Sciatic nerve (tissue), 2 donors: ENCODE measurements at regions not wholly inside any gene's neighbourhood (a gene's known extent, or its start where the extent isn't known, plus 50 kb on each side); places are given as distances from the start of the nearest gene placed in this dataset.
"Not testable (repeated sequence)": the region's sequence is repeated elsewhere in the genome, so short reads cannot be mapped to it uniquely, and the experiment has no call there.

Source experiments
- ATAC-seq: fragments of 200-7000 bp; cut with Tn5 transposase; one replicate; pipeline ENCODE4 v1.9.1; 2020; ENCODE audit warnings: mild to moderate bottlenecking, moderate library complexity
- DNase-seq: peaks from one replicate; pipeline ENCODE4 v3.0.0-alpha.2; 2020; ENCODE audit warnings: low spot score
- intact Hi-C: fragments of 100-400 bp; cut with DNase I; formaldehyde crosslinking; loops from one replicate; pipeline ENCODE4 v1.14.2; 2022
- donor health status: DM: no; HTN: no; CAD: no.
- donor health status: DM: no; HTN: no; CAD: no.

DNA sequence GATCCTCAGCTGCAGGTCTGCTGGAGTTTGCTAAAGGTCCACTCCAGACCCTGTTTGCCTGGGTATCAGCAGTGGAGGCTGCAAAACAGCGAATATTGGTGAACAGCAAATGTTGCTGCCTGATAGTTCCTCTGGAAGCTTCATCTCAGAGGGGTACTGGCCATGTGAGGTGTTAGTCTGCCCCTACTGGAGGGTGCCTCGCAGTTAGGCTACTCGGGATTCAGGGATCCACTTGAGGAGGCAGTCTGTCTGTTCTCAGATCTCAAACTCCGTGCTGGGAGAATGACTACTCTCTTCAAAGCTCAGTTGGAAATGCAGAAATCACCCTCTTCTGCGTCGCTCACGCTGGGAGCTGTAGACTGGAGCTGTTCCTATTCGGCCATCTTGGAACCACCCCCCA is 362.7 kb downstream of the ACTR3B start:
- intact Hi-C loops, ATAC-seq, DNase-seq: not testable (repeated sequence)

DNA sequence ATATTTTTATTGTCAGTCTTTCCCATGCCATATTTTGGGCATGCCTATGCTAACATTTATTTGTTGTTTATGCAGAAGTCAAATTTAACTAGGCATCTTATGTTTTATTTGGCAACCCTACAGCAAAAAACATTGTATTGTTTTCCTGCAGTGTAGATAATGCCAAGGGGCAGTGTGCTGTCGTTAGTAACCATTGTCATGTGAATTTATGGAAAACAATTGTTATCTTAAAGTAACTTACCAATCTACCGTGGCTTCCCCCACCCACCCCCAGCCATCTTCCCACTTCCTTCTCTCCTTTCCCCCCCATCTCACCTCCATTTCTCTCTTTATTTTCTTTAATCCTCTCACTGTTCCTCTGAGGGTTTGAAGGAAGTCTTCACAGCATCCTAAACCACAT is 370.5 kb downstream of the ACTR3B start:
- DNase-seq (no peak), ATAC-seq (no peak)
- intact Hi-C loops: loop anchor here (10.0 kb wide), 1 partner anchor 285 kb away; no protein-coding TSS in a partner anchor

DNA sequence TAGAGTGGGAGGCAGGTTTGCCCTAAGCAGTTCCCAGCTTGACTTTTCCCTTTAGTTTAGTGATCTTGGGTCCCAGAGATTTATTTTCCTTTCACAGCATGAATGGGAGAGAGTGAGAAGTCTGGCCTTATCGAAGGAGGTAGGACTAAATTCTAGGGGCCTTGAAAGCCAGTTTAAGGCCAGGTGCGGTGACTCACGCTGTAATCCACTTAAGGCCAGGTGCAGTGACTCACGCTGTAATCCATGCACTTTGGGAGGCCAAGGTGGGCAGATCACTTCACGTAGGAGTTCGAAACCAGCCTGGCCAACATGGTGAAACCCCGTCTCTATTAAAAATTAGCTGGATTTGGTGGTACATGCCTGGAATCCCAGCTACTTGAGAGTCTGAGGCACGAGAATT is 392.2 kb downstream of the ACTR3B start:
- ATAC-seq: no peak
- intact Hi-C loops: no loop called here

DNA sequence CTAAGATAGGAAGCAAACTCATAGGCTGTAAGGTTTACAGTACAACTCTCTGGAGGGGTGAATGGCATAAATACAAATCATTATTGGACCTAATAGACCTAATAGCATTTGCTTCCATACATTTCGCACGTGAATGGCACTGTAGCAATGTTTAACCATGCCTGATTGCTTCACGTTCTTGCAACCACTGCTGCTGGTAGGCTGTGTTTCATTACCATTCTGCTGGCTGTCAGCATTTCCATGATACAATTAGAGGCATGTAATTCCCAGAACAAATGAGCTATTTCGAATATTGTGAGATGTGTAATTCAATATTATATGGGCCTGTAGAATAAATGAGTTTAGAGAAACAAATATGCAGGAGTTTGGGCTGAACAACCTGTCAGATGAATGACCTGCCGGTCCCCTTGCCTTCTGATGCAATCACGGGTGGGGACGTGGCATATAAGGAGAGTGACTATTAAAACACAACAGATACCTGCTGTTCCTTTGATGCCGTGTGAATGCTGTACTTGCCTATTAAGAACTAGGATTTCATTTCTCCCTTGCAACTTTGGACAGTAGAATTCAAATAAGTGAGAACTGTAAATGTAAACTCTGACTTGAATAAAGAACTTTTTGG is 393.4 kb downstream of the ACTR3B start:
- ATAC-seq (no peak), DNase-seq (no peak)
- intact Hi-C loops: no loop called here

More for the DNA sequence above, 392.2 kb downstream of the ACTR3B start:
- DNase-seq: no peak

DNA sequence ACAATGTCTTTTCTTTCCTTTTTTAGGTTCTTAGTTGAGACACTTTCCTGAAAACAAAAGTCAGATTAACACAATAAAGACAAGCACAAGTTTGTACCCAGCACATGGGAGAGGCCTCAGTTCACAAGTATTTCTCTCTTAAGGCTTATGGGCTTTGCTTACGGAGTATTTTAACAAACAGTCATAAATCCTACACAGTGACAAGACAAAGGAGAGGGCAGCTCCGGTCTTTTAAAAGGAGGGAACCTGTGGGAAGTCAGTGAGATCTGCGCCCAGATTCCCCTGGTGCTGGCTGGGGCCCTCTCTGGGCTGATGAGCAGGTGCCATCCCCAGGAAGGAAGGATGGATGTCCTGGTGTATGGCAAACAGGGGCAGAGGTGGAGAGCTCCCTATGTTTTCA is 398.6 kb downstream of the ACTR3B start:
- DNase-seq (no peak), ATAC-seq (no peak)
- intact Hi-C loops: no loop called here

DNA sequence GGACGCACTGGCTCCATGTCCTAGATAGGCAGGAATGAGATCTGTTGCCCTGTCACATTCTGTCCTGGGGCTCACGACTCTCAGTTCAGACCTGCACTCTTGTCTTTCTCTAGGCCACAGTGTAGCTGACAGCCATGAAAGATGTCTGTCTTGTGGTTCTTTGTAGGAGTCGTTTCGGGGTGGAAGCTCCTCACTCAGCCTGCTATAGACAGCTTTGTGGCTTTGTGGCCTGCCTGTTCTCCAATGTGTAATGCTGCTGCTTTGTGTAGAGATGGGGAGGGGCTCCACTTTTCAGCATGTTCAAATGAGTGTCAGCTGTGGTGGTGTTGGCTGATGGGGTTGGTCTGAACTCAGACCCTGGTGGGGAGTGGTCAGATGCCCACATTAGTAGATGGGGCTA is 410.7 kb downstream of the ACTR3B start:
- intact Hi-C loops: no loop called here
- ATAC-seq (no peak), DNase-seq (no peak)

DNA sequence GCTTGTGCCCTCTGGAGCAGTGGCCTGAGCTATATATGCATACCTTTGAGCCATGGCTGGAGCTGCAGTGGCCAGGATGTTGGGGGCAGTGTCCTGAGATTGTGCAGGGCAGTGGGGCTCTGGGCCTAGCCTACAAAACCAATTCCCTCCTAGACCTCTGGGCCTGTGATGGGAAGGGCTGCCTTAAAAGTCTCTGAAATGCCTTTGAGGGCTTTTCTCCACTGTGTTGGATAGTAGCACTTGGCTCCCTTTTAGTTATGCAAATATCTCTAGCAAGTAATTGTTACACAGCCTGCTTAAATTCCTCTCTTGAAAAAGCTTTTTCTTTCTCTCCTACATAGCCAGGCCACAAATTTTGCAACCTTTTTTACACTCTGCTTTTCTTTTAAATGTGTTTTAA is 426.4 kb downstream of the ACTR3B start:
- intact Hi-C loops: no loop called here
- DNase-seq (no peak), ATAC-seq (no peak)

DNA sequence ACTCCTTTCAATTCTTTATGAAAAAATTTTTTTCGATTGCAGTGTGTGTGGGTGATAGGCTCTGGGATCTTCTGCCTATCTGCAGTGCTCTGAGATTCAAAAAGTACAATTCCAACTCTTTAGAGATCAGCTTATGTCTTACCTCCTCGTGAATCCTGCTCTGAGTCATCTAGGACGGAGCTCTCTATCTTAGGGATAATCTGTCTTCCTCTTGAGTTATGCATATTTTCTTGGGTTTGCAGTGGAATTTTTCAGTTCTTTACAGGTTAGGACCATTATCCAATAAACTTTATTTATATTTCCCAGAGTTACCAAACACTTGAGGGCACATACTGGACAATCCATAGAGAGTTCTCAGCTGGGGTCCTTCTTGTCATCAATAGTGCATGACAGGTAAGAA is 428.6 kb downstream of the ACTR3B start:
- no peak for ATAC-seq
- intact Hi-C loops: no loop called here
- DNase-seq: no peak

DNA sequence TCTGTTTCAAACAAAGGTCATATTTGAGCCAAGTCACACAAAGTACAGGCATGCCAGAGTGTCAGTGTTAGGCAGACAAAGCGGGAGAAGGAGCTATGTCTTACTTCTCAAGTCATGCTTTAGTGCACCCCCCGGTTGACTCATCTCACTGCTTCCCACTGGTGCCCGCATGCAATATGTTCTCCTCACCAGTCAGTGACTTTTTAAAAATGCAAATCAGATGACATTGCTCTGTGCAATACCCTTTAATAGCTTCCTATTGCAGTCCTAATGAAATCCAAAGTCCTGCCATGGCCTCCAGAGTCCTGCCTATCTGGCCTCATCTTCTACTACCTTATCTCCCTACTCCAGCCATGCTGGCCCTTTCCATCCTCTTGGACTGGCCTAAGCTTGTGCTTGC is 429.1 kb downstream of the ACTR3B start:
- ATAC-seq (no peak), DNase-seq (no peak)
- intact Hi-C loops: no loop called here

DNA sequence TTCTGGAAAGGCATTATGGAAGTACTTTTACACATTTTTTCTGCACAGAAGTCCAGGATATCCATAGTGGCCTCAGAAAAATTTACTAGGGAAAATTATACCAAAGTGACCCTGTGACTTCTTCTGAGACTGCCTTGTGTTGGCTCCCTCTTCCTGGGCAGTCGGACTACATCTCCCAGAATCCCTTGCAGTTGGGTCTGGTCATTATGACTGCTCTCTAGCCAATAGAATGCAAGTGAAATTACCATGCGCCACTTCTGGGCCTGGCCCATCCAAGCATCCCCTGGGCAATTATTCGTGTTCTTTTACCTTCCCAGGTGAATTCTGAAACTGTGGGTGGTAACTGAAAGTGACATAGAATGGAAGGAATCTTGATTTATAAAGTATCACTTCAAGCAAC is 430.9 kb downstream of the ACTR3B start:
- peak; percentile 44 for ATAC-seq
- DNase-seq: no peak
- intact Hi-C loops: no loop called here

DNA sequence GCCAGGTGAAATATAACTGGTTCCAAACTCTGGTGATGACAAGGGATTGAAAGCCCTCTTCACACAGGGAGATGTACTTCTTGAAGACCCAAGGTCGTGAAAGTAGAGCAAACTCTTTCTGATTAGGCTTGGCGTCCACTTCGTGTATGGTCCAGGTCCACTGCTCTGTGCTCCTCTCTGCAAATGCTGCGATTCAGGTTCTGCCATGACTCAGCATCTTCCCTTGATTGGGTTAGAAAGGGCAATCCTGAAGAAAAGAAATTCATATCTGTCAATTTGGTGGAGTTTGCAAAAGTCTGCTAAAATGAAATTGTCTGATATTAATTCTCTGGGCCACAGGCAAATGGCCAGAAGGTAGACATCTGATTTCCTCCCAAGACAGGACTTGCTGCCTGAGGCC is 431.4 kb downstream of the ACTR3B start:
- ATAC-seq: no peak
- intact Hi-C loops: no loop called here
- no peak for DNase-seq

DNA sequence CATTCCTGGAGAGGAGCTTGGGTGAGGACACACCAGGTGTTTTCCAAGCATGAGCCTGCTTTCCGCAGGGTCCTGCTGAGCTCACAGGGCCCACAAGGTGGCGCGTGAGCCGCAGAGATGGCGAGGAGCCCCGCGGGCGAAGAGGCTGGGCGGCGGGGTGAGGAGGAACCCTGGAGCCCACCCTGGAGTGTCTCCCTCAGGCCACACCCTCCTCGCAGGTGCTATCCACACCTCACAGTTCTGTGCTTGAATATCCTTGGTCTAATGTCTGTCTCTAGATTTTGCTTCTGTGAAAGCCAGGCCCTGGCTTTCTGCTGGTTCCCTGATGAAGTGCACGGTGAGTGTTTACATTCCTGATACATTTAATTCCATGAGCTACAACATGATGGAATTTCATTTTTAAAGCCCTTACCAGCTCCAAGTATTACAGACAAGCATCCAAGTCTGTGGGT is 433.6 kb downstream of the ACTR3B start:
- intact Hi-C loops: no loop called here
- ATAC-seq (no peak), DNase-seq (peak; percentile 59)

DNA sequence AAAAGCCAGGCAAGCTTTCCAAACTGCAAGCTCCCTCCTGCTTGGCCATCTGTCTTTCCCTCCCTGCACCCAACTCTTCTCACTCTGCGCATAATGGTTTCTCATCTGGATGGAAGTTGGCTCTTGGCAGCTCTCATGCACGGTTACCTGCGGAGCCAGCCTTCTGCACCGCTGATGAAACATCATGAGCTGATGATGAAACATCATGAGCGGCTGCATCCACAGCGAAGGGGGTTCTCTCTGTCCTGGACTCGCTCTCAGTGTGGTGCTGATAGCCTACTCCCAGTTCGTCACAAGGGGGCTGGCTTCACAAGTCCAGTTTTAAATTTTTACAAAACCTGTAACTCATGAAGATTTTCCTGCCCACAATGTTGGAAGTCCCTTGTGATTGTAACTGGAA is 457.5 kb downstream of the ACTR3B start:
- DNase-seq: no peak
- intact Hi-C loops: no loop called here
- no peak for ATAC-seq

DNA sequence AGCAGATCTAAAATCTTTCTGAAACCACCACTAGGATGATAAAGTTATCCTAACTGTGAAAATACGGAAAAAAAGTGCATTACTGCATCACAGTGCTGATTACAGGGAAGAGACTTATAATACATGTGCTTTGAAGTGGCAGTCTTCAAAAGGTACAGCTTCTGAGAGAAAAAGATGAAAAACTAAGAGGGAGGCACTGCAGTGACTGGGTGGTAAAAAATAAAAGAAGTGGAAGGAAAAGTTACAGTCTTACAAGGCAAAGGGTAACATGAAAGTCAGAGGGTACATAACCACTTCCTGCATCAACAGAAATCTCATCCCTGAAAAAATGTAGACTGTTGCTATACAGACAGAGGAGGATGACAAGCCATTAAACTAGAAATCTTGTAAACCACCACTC is 465.3 kb downstream of the ACTR3B start:
- intact Hi-C loops: no loop called here
- no peak for ATAC-seq
- DNase-seq: no peak

DNA sequence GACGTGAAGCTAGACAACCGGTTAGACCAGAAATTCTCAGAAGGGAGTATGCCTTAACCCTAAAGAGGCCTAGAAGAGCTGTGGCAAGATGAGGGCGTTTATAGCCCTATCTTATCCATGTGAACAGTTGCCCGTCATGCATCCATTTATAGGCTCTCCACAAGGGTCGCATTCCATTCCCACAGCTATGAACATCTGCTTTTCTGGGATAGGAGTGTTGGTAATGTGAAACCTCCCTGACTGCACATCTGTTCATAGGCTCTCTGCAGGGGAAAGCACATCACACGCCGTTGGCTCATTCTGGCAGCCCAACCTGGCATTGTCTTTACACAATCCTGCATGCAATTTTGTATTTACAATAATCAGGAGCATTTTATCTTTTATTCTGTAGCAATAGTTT is 485.6 kb downstream of the ACTR3B start:
- DNase-seq, intact Hi-C loops, ATAC-seq: not testable (repeated sequence)

DNA sequence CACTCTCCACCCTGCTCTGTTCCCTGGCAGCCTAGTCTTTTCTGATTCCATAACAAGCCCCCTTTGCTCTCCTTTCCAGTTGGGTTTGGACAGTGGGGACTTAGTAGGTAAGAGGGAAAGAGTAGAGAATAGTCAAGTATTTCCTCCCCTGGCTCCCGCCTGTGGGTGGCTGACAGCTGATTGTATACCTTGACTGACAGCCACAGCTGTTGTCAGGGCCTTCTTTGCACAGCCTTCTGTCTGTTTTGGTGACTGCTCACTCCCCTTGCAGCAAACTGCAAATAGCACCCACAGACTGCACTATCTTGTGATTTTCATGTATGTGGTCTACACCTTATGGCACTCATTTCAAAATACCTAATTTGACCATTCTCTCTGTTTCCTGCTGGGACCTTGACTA is 486.3 kb downstream of the ACTR3B start:
- DNase-seq (no peak), ATAC-seq (no peak)
- intact Hi-C loops: no loop called here

DNA sequence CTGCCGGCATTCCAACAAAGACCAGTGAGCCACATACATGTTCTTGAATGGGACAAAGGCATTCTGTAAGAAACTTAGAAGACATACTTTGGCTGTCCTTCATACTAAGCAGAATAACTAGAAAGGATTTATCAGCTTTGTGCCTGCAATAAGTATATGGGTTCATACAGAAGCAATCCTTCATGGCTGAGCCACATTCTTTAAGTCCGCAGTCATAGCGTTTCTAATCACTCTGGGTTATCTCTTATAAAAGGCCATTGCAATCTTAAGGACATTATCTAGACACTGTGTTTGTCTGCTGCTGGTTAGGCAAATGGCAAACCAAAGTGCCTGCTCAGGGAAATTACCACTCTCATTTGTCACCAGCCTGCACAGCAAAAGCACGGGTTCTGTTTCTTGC is 488.4 kb downstream of the ACTR3B start:
- DNase-seq (no peak), ATAC-seq (no peak)
- intact Hi-C loops: no loop called here

DNA sequence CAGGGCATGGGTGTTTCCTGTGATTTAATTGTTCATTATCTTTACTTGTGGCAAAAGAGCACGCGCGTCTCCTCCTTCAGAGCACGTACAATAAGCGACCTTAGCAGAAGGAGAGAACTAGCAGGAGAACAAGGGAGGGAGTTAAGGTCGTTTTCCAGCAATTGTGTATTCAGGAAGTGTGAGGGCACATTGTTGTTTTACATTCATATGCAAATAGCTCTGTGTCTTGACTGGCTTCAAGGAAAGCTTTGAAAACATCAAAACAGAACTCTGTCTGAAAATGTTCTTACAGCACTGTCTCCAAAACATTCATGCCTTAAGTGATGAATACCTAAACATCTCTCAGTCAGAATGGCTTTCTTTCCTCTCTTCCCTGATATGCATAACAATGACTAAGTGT is 499.1 kb downstream of the ACTR3B start:
- intact Hi-C loops: no loop called here
- ATAC-seq (no peak), DNase-seq (no peak)

DNA sequence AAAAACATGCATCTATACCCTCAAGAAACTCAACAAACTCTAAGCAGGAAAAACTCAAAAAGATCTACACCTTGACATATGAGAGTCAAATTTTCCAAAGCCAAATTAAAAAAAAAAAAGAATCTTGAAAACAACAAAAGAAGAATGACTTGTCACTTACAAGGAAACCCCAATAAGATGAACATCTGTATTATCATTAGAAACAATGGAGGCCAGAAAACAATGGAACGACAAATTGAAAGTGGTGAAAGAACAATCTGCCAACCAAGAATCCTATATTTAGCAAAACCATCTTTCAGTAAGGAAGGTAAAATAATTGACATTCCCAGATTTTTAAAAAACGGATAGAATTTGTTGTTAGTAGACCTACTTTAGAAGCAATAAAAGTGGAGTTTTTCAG is 516.8 kb downstream of the ACTR3B start:
- intact Hi-C loops: no loop called here
- DNase-seq: no peak
- no peak for ATAC-seq

DNA sequence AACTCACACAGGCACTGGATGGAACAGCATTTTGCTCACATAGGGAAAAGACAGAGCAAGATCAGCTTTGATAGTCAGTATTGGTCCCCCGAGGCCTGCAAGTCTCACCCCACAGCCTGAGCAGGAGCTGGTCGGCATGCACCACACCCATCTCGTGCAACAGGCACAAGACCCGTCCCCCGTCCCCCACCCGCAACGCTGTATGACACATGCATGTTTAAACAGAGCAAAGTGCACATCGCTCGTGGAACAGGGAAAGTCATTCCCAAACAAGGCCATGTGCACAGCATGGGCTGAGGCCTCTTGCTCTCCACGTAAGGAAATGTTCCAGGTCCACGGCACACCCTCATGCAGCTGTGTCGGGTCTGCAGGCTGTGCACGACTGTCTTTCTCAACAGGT is 527.2 kb downstream of the ACTR3B start:
- DNase-seq: no peak
- ATAC-seq: no peak
- intact Hi-C loops: no loop called here

DNA sequence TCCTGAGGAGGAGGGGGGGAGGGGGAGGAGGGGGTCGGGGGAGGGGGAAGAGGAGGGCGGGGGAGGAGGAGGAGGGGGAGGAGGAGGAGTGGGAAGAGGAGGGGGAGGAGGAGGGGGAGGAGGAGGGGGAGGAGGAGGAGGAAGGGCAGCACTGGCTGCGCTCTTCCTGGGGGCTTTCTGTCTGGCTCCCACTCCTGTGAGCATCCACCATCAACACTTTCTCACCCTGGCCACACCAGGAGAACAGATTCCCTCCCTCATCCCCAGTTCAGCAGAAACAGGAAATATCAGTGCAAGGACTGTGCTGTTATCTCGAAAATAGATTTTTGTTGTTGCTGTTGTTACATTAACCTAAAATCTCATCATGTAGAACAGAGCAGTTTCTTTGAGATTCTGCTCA is 530.5 kb downstream of the ACTR3B start:
- ATAC-seq (no peak), DNase-seq (no peak)
- intact Hi-C loops: no loop called here

DNA sequence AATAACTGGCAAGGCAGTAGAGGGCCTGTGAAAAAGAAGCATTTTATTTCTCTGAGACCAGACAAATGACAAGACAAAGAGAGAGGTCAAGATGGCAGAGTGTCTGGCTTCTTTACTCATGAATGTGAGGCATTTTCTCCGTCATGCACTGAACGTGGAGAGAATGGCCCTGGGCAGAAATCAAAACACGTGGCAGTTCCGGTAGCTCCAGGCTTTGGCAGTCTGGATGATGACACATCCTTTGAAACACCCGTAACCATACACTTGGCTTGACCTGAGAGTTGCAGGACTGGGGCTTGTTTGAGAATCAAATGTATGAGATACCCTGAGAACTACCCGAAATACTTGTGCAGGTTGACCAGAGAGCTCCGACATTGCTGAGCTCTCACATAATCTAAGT is 537.6 kb downstream of the ACTR3B start:
- DNase-seq: no peak
- intact Hi-C loops: no loop called here
- ATAC-seq: no peak
